GM23248 (cell line): ENCODE measurements at regions not wholly inside any gene's neighbourhood (a gene's known extent, or its start where the extent isn't known, plus 50 kb on each side); places are given as distances from the start of the nearest gene placed in this dataset.

Source experiments
- EZH2 ChIP-seq: fragments of 200-600 bp; sonication (generic); IDR thresholded peaks from 2 replicates; pipeline ENCODE4 v1.6.1; 2018; ENCODE audit warnings: antibody characterized with exemption, mild to moderate bottlenecking; ENCODE audit not compliant: insufficient read depth, poor library complexity, severe bottlenecking
- EZH2phosphoT487 ChIP-seq: fragments of 200-600 bp; sonication (generic); IDR thresholded peaks from 2 replicates; pipeline ENCODE4 v1.6.1; 2018; ENCODE audit warnings: antibody characterized with exemption, moderate library complexity, mild to moderate bottlenecking, low read depth; ENCODE audit not compliant: insufficient read depth

DNA sequence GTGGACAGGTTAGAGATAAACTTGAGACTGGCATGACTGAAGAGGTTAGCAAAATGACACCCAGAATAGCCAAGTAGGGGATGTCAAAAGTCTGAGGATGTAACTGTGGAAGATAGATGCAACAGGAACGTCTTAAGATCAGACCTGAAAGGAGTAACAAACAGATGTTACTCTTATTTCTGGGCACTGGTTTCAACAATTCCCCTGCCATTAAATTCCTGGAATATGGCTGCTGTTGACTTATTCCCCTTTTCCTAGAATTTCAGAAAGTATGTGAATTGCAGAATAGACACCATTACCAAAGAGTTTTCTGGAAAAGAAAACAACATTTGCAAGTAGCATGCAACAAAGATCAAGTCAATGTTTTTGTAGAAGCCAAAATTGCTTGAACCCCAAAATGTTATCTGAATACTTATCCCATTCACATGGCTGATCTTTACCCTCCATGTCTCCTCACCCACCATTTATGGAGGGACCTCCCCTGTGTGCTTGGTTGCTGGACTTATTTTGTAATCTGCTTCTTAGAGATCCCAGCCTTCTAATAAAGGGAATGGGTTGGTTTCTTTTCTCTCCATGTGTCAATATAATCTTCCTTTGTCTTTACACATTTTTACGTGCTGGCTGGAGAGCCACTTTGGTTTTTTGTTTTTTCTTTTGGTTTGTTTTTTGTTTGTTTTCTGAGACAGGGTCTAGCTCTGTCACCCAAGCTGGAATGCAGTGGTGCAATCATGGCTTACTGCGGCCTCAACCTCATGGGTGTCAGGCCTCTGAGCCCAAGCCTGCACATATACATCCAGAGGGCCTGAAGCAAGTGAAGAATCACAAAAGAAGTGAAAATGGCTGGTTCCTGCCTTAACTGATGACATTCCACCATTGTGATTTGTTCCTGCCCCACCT lies 57.0 kb downstream of the BBS10 start:
- TF ChIP-seq EZH2phosphoT487 (no peak), EZH2 (no peak)
